K562 (cell line): ENCODE measurements at regions not wholly inside any gene's neighbourhood (a gene's known extent, or its start where the extent isn't known, plus 50 kb on each side); places are given as distances from the start of the nearest gene placed in this dataset.
A peak's percentile ranks its signal among the peaks of the same experiment; 100 is the strongest.

Experiments used
- ATAC-seq: fragments of 200-7000 bp; cut with Tn5 transposase; 3 replicates; pipeline ENCODE4 v1.9.1; 2020; ENCODE audit warnings: moderate library complexity
- BruUV-seq: library from RNA; stranded (reverse); fragments of 400-500 nt; replicated peaks from 2 replicates; lab custom pipeline; 2021; lab: Mats Ljungman, UMichigan
- CTCF ChIA-PET: fragments of 300-600 bp; formaldehyde crosslinking; extraction: SDS; loops from one replicate; lab custom pipeline; 2021; ENCODE audit warnings: low intra/inter-chr PET ratio; lab: Yijun Ruan, JAX
- POLR2A ChIA-PET: fragments of 300-600, 350-650 bp; sonication (Branson Sonifier 250); formaldehyde crosslinking; extraction: SDS; loops from one replicate; lab custom pipeline; 2021; ENCODE audit warnings: antibody characterized with exemption, inconsistent platforms; lab: Yijun Ruan, JAX
- DNase-seq, 4 experiments: peaks; one replicate each; pipeline versions ENCODE4 v3.0.0 to v3.0.0-alpha.2; 2011 to 2018; ENCODE audit warnings: low spot score in 3 of 4, mixed read lengths in 3 of 4; ENCODE audit errors: extremely low read depth in 1 of 4
- FAIRE-seq: peaks from 2 replicates; lab custom pipeline; 2011; peaks lifted over from hg19 to GRCh38; lab: Jason Lieb, UNC
- H2AFZ ChIP-seq: 2 replicates; pipeline ENCODE4 v1.6.0; 2011; ENCODE audit warnings: low read depth, low read length, control low read depth, inconsistent platforms
- H3K27ac ChIP-seq: fragments of 200-600 bp; 3 replicates; pipeline ENCODE4 v1.8.0; 2011; ENCODE audit warnings: low read depth, mild to moderate bottlenecking, control low read depth, inconsistent platforms, low read length, moderate library complexity, mixed read lengths; ENCODE audit errors: extremely low read depth
- H3K27me3 ChIP-seq, 2 experiments: fragments of 300-600 bp in 1 of 2; 2 replicates in 1 of 2; 3 replicates in 1 of 2; pipeline versions ENCODE4 v1.6.0 to v1.8.0; 2011; ENCODE audit warnings: inconsistent platforms in 2 of 2, low read length in 2 of 2, mild to moderate bottlenecking in 1 of 2, mixed read lengths in 1 of 2, moderate library complexity in 1 of 2; ENCODE audit not compliant: control insufficient read depth in 2 of 2, insufficient read depth in 2 of 2
- H3K36me3 ChIP-seq: fragments of 300-600 bp; 3 replicates; pipeline ENCODE4 v1.8.0; 2011; ENCODE audit warnings: mild to moderate bottlenecking, low read length, inconsistent platforms; ENCODE audit not compliant: control insufficient read depth, insufficient read depth
- H3K4me1 ChIP-seq, 2 experiments: fragments of 200-600 bp in 1 of 2; replicated peaks in 1 of 2; 2 replicates in 1 of 2; 3 replicates in 1 of 2; pipeline versions ENCODE4 v1.5.1 to v1.8.0; 2011; ENCODE audit warnings: inconsistent platforms in 2 of 2, low read length in 2 of 2, mild to moderate bottlenecking in 1 of 2, mixed read lengths in 1 of 2, moderate library complexity in 1 of 2; ENCODE audit not compliant: control insufficient read depth in 2 of 2, insufficient read depth in 2 of 2
- H3K4me2 ChIP-seq: 2 replicates; pipeline ENCODE4 v1.6.1; 2011; ENCODE audit warnings: low read length, control low read depth, inconsistent platforms, mixed read lengths; ENCODE audit not compliant: insufficient read depth
- H3K4me3 ChIP-seq: fragments of 200-600 bp; sonication (generic), shearing (Covaris generic); 2 replicates; pipeline ENCODE4 v1.5.1; 2016; ENCODE audit warnings: control low read depth, inconsistent platforms
- H3K79me2 ChIP-seq: fragments of 200-600 bp; 3 replicates; pipeline ENCODE4 v1.8.0; 2011; ENCODE audit warnings: low read length, inconsistent platforms; ENCODE audit not compliant: control insufficient read depth, insufficient read depth
- H3K9ac ChIP-seq, 2 experiments: 2 replicates each; pipeline versions ENCODE4 v1.6.0 to v1.6.1; 2011; ENCODE audit warnings: low read depth in 2 of 2, low read length in 2 of 2, control low read depth in 1 of 2, inconsistent platforms in 1 of 2, mild to moderate bottlenecking in 1 of 2, mixed read lengths in 1 of 2; ENCODE audit not compliant: insufficient read depth in 1 of 2
- H3K9me1 ChIP-seq: one replicate; pipeline ENCODE4 v1.6.0; 2011; ENCODE audit warnings: inconsistent platforms, mild to moderate bottlenecking, low read length, moderate library complexity; ENCODE audit not compliant: control insufficient read depth, insufficient read depth
- H3K9me3 ChIP-seq: replicated peaks from 2 replicates; pipeline ENCODE4 v1.5.1; 2011; ENCODE audit warnings: low read depth, low read length, inconsistent platforms; ENCODE audit not compliant: control insufficient read depth, insufficient read depth
- H4K20me1 ChIP-seq: replicated peaks from 2 replicates; pipeline ENCODE4 v1.6.1; 2011; ENCODE audit warnings: low read length, inconsistent platforms, mixed read lengths; ENCODE audit not compliant: control insufficient read depth, insufficient read depth
- CBFA2T3 ChIP-seq: fragments of 450-650 bp; IDR thresholded peaks from 2 replicates; pipeline ENCODE4 v1.6.1; 2017
- HES1 ChIP-seq: fragments of 450-650 bp; IDR thresholded peaks from 2 replicates; pipeline ENCODE4 v1.6.1; 2016; ENCODE audit warnings: low read depth, mild to moderate bottlenecking, moderate library complexity
- LEF1 ChIP-seq: fragments of 450-650 bp; IDR thresholded peaks from 2 replicates; pipeline ENCODE4 v1.6.1; 2016; ENCODE audit warnings: mild to moderate bottlenecking
- MAFF ChIP-seq: IDR thresholded peaks from 2 replicates; pipeline ENCODE4 v1.6.1; 2012; ENCODE audit warnings: low read length, improper control_type of control experiment
- MAFG ChIP-seq: fragments of 450-650 bp; conservative IDR thresholded peaks from 2 replicates; pipeline ENCODE4 v1.6.1; 2016; ENCODE audit warnings: missing genetic modification characterization, missing compliant biosample characterization
- NFYB ChIP-seq: IDR thresholded peaks from 2 replicates; pipeline ENCODE4 v1.6.1; 2011; ENCODE audit warnings: mild to moderate bottlenecking, moderate library complexity; ENCODE audit not compliant: insufficient read length; ENCODE audit errors: extremely low read depth
- PTTG1 ChIP-seq: fragments of 450-650 bp; IDR thresholded peaks from 2 replicates; pipeline ENCODE4 v1.6.1; 2016; ENCODE audit warnings: low read depth, mild to moderate bottlenecking, missing genetic modification characterization, missing compliant biosample characterization
- RBM25 ChIP-seq: fragments of 200-400 bp; formaldehyde crosslinking; IDR thresholded peaks from 2 replicates; pipeline ENCODE4 v1.6.1; 2018; ENCODE audit warnings: low read length, low read depth, moderate library complexity; ENCODE audit not compliant: severe bottlenecking
- RBM39 ChIP-seq: fragments of 200-400 bp; formaldehyde crosslinking; optimal IDR thresholded peaks from 2 replicates; pipeline ENCODE3; 2018; ENCODE audit warnings: low read depth, low read length
- RNF2 ChIP-seq: sonication (generic); IDR thresholded peaks from 2 replicates; pipeline ENCODE4 v1.6.1; 2016
- TRIM28 ChIP-seq: fragments of 450-650 bp; IDR thresholded peaks from 2 replicates; pipeline ENCODE4 v1.6.1; 2017
- ZNF347 ChIP-seq: fragments of 450-650 bp; formaldehyde crosslinking; IDR thresholded peaks from 2 replicates; pipeline ENCODE4 v1.4.0; 2020; ENCODE audit warnings: low read depth, mild to moderate bottlenecking, moderate library complexity
- WGBS: fragments of 100-300 bp; shearing (Covaris generic); methylation state at CpG from one replicate; pipeline ENCODE4 v1.1.6; 2016; ENCODE audit warnings: low coverage, mixed read lengths; ENCODE audit not compliant: insufficient coverage; ENCODE audit errors: missing lambda C conversion rate; 5-methylcytosine and 5-hydroxymethylcytosine counted together
- in situ Hi-C: fragments of 300-500 bp; cut with MboI; formaldehyde crosslinking; loops from 4 replicates; pipeline ENCODE4 v1.15.0; 2018; ENCODE audit warnings: inconsistent platforms, mixed read lengths
- intact Hi-C: fragments of 100-400 bp; cut with micrococcal nuclease; formaldehyde crosslinking; loops from 2 replicates; pipeline ENCODE4 v1.14.2; 2022
- TF ChIP-seq, protein P1 (sequence below): IDR thresholded peaks from 2 replicates; pipeline ENCODE4 v1.6.1; 2012; ENCODE audit warnings: low read depth, low read length, improper control_type of control experiment, borderline replicate concordance

- H4K20me1 ChIP-seq = peaks cover 3% of the 10 kb centered on the region; the same call in 1 of the 2 replicates
- no peak overlapping the region for H3K4me2 ChIP-seq
- in situ Hi-C loops = no loop called here
- H3K4me3 ChIP-seq = no peak overlapping the region
- no peak overlapping the region for H3K9ac ChIP-seq
- no peak for ATAC-seq
- no peak overlapping the region for H2AFZ ChIP-seq
- CTCF ChIA-PET = no interaction called here
- H3K9me1 ChIP-seq = no peaks in the 10 kb centered on the region
- TF ChIP-seq MAFG (tag) = no peak
- TF ChIP-seq TRIM28 = no peak
- no peak for TF ChIP-seq RNF2
- TF ChIP-seq MAFF = no peak
- peak; percentile 58 for TF ChIP-seq RBM25
- TF ChIP-seq RBM39 = no peak
- no peak for TF ChIP-seq HES1
- TF ChIP-seq NFYB = peak; percentile 91
- TF ChIP-seq LEF1 = no peak
- TF ChIP-seq ZNF347 (CRISPR knock-in tag) = no peak
- no peak for TF ChIP-seq PTTG1 (tag)
- TF ChIP-seq CBFA2T3 = no peak
- TF ChIP-seq, protein P1, sequence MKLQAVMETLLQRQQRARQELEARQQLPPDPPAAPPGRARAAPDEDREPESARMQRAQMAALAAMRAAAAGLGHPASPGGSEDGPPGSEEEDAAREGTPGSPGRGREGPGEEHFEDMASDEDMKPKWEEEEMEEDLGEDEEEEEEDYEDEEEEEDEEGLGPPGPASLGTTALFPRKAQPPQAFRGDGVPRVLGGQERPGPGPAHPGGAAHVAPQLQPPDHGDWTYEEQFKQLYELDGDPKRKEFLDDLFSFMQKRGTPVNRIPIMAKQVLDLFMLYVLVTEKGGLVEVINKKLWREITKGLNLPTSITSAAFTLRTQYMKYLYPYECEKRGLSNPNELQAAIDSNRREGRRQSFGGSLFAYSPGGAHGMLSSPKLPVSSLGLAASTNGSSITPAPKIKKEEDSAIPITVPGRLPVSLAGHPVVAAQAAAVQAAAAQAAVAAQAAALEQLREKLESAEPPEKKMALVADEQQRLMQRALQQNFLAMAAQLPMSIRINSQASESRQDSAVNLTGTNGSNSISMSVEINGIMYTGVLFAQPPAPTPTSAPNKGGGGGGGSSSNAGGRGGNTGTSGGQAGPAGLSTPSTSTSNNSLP = no peak
- TF ChIP-seq, all 486 proteins: peak for 2
- no TSS peak for BruUV-seq
- FAIRE-seq = no peak
- intact Hi-C loops = no loop called here
- Histone ChIP-seq H3K27me3 (peaks cover 0 to 13% of the 10 kb centered on the region in 2 experiments; a peak in 1 of 5 replicates), H3K27ac (no peak overlapping the region), H3K9me3 (no peaks in the 10 kb centered on the region), H3K79me2 (no peaks in the 10 kb centered on the region), H3K36me3 (no peaks in the 10 kb centered on the region), H3K4me1 (no peaks in the 10 kb centered on the region)
- peak in 1 of 4 experiments; percentile 11 for DNase-seq
- WGBS = 36% methylated on average over 20 of the region's 21 CpGs
- POLR2A ChIA-PET = no interaction called here
Measured at GRCh38 chr20:48563191-48563870, 264.5 kb downstream of the PREX1 start.
